ENCODE measurements at regions not wholly inside any gene's neighbourhood (a gene's known extent, or its start where the extent isn't known, plus 50 kb on each side); places are given as distances from the start of the nearest gene placed in this dataset.

DNA sequence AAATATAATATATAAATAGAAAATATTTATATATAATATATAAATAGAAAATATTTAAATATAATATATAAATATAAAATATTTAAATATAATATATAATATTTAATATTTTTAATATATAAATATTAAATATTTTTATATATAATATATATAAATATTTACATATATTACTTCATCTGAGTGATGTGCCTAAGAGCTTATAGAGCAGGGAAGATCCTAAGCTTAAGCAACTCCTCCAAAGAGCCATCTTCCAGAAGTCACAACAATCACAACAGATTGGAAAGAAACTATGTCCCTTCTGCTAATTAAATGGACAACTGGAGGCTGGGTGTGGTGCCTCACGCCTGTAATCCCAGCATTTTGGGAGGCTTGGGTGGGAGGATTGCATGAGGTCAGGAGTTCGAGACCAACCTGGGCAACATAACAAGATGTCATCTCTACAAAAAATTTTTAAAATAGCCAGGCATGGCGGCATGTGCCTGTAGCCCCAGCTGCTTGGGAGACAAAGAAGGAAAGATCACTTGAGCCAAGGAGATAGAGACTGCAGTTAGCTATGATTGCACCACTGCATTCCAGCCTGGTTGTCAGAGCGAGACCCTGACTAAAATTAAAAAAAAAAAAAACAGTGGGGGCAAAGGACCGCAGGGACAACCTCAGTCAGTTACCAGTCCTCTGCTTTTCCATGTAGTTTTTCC is 198.7 kb downstream of the SKIDA1 start:
- TF ChIP-seq CTCF (IDR thresholded peaks at IDR 0.05) (no peak), POLR2A (IDR thresholded peaks at IDR 0.05) (no peak)
